Activated naive CD4-positive, alpha-beta T cell treated with anti-CD3 and anti-CD28 coated beads, Interleukin-2, amount 50 U/mL, for 72 hours (primary cell): ENCODE measurements at regions not wholly inside any gene's neighbourhood (a gene's known extent, or its start where the extent isn't known, plus 50 kb on each side); places are given as distances from the start of the nearest gene placed in this dataset.
"Not testable (repeated sequence)": the region's sequence is repeated elsewhere in the genome, so short reads cannot be mapped to it uniquely, and the experiment has no call there.

Experiments
- ATAC-seq, 2 donors: fragments of 150-1000 bp; cut with Tn5 transposase; 2 replicates each; pipeline ENCODE4 v1.10.0; 2021; ENCODE audit warnings: mild to moderate bottlenecking in 2 of 2, moderate library complexity in 2 of 2
- DNase-seq, 2 donors: peaks; one replicate each; pipeline ENCODE4 v3.0.0; 2021 to 2022; ENCODE audit warnings: low spot score in 2 of 2
- H3K27ac Mint-ChIP-seq, 2 donors: one replicate each; pipeline ENCODE4 v1.8.0; 2022; ENCODE audit warnings: mild to moderate bottlenecking in 2 of 2, mixed read lengths in 2 of 2
- H3K36me3 Mint-ChIP-seq, 2 donors: one replicate each; pipeline ENCODE4 v1.8.0; 2022; ENCODE audit warnings: mixed read lengths in 2 of 2
- H3K9me3 Mint-ChIP-seq, 2 donors: one replicate each; pipeline ENCODE4 v1.8.0; 2022; ENCODE audit warnings: mixed read lengths in 2 of 2

- Mint-ChIP-seq H3K27ac (no peak overlapping the region), H3K36me3 (peaks cover 4 to 7% of the 10 kb centered on the region in 2 donors), H3K9me3 (peaks cover 4 to 5% of the 10 kb centered on the region in 2 donors)
- DNase-seq, result no peak
- no peak for ATAC-seq
Measured at GRCh38 chr3:72041076-72041475, 256.1 kb upstream of the PROK2 start.

- no peak for DNase-seq
Measured at GRCh38 chr3:72039677-72040076, 254.7 kb upstream of the PROK2 start.

GRCh38 chr3:72036899-72037298, 252.0 kb upstream of the PROK2 start:
- peaks cover 4 to 25% of the 10 kb centered on the region in 2 donors for H3K36me3 Mint-ChIP-seq
- H3K27ac Mint-ChIP-seq, result no peak overlapping the region
- peaks cover 4 to 5% of the 10 kb centered on the region in 2 donors for H3K9me3 Mint-ChIP-seq
- ATAC-seq, result no peak
- no peak for DNase-seq

More at GRCh38 chr3:72039677-72040076, 254.7 kb upstream of the PROK2 start:
- Mint-ChIP-seq H3K27ac (no peak overlapping the region), H3K9me3 (peaks cover 4 to 5% of the 10 kb centered on the region in 2 donors), H3K36me3 (peaks cover 4 to 19% of the 10 kb centered on the region in 2 donors)
- ATAC-seq, result no peak

GRCh38 chr3:72035606-72036005, 250.7 kb upstream of the PROK2 start:
- Mint-ChIP-seq H3K27ac (no peak overlapping the region), H3K36me3 (peaks cover 4 to 25% of the 10 kb centered on the region in 2 donors), H3K9me3 (peaks cover 4 to 5% of the 10 kb centered on the region in 2 donors)
- DNase-seq (no peak), ATAC-seq (no peak)

GRCh38 chr3:72034986-72035385, 250.0 kb upstream of the PROK2 start:
- ATAC-seq (no peak), DNase-seq (no peak)
- Mint-ChIP-seq H3K27ac (no peak overlapping the region), H3K9me3 (peaks cover 4 to 5% of the 10 kb centered on the region in 2 donors), H3K36me3 (peaks cover 4 to 25% of the 10 kb centered on the region in 2 donors)

GRCh38 chr3:72033666-72034428, 248.9 kb upstream of the PROK2 start:
- ATAC-seq, result peak in 1 of 2 donors; percentile 68
- Mint-ChIP-seq H3K27ac (no peak overlapping the region), H3K9me3 (peaks cover 4 to 8% of the 10 kb centered on the region in 2 donors)

GRCh38 chr3:72032441-72033135, 247.6 kb upstream of the PROK2 start:
- DNase-seq, result no peak
- H3K27ac Mint-ChIP-seq, result no peak overlapping the region
- peaks cover 3 to 8% of the 10 kb centered on the region in 2 donors for H3K9me3 Mint-ChIP-seq
- peaks cover 3 to 28% of the 10 kb centered on the region in 2 donors for H3K36me3 Mint-ChIP-seq
- ATAC-seq, result no peak

More at GRCh38 chr3:72033666-72034428, 248.9 kb upstream of the PROK2 start:
- DNase-seq, result no peak
- H3K36me3 Mint-ChIP-seq, result peaks cover 4 to 27% of the 10 kb centered on the region in 2 donors

- DNase-seq (no peak), ATAC-seq (peak in 1 of 2 donors; percentile 29)
- H3K9me3 Mint-ChIP-seq, result peaks cover 0 to 4% of the 10 kb centered on the region in 2 donors
- peaks cover 0 to 25% of the 10 kb centered on the region in 2 donors for H3K36me3 Mint-ChIP-seq
- peak overlapping the region in 1 of 2 donors; percentile 56 for H3K27ac Mint-ChIP-seq
Measured at GRCh38 chr3:72031581-72031980, 246.6 kb upstream of the PROK2 start.

GRCh38 chr3:72030296-72030695, 245.3 kb upstream of the PROK2 start:
- not testable (repeated sequence) for H3K27ac Mint-ChIP-seq, H3K9me3 Mint-ChIP-seq, DNase-seq, ATAC-seq
- H3K36me3 Mint-ChIP-seq, result peaks cover 0 to 16% of the 10 kb centered on the region in 2 donors

GRCh38 chr3:72028726-72029125, 243.8 kb upstream of the PROK2 start:
- Mint-ChIP-seq H3K9me3 (peaks cover 0 to 16% of the 10 kb centered on the region in 2 donors), H3K36me3 (peaks cover 0 to 15% of the 10 kb centered on the region in 2 donors)
- not testable (repeated sequence) for H3K27ac Mint-ChIP-seq, ATAC-seq, DNase-seq

GRCh38 chr3:72028307-72028706, 243.4 kb upstream of the PROK2 start:
- H3K36me3 Mint-ChIP-seq, result peaks cover 0 to 15% of the 10 kb centered on the region in 2 donors
- not testable (repeated sequence) for DNase-seq, ATAC-seq, H3K27ac Mint-ChIP-seq
- H3K9me3 Mint-ChIP-seq, result peaks cover 0 to 20% of the 10 kb centered on the region in 2 donors

GRCh38 chr3:72027728-72028127, 242.8 kb upstream of the PROK2 start:
- Mint-ChIP-seq H3K36me3 (peaks cover 0 to 15% of the 10 kb centered on the region in 2 donors), H3K9me3 (peaks cover 0 to 21% of the 10 kb centered on the region in 2 donors)
- H3K27ac Mint-ChIP-seq, DNase-seq, ATAC-seq: not testable (repeated sequence)

- H3K27ac Mint-ChIP-seq, result no peak overlapping the region
- peaks cover 0 to 10% of the 10 kb centered on the region in 2 donors for H3K36me3 Mint-ChIP-seq
- H3K9me3 Mint-ChIP-seq, result peaks cover 0 to 21% of the 10 kb centered on the region in 2 donors
- ATAC-seq, result no peak
- no peak for DNase-seq
Measured at GRCh38 chr3:72022027-72022426, 237.1 kb upstream of the PROK2 start.

GRCh38 chr3:72021531-72021930, 236.6 kb upstream of the PROK2 start:
- DNase-seq (no peak), ATAC-seq (no peak)
- Mint-ChIP-seq H3K27ac (no peak overlapping the region), H3K9me3 (peaks cover 0 to 21% of the 10 kb centered on the region in 2 donors), H3K36me3 (peaks cover 0 to 10% of the 10 kb centered on the region in 2 donors)

GRCh38 chr3:72018343-72018984, 233.5 kb upstream of the PROK2 start:
- ATAC-seq, result no peak
- H3K27ac Mint-ChIP-seq, result no peak overlapping the region
- peaks cover 0 to 7% of the 10 kb centered on the region in 2 donors for H3K9me3 Mint-ChIP-seq
- no peak for DNase-seq
- H3K36me3 Mint-ChIP-seq, result no peaks in the 10 kb centered on the region

GRCh38 chr3:72017935-72018334, 233.0 kb upstream of the PROK2 start:
- Mint-ChIP-seq H3K27ac (no peak overlapping the region), H3K9me3 (peaks cover 0 to 4% of the 10 kb centered on the region in 2 donors), H3K36me3 (no peaks in the 10 kb centered on the region)
- ATAC-seq, result no peak
- no peak for DNase-seq

- H3K9me3 Mint-ChIP-seq, result peaks cover 0 to 4% of the 10 kb centered on the region in 2 donors
- no peak overlapping the region for H3K27ac Mint-ChIP-seq
- DNase-seq (no peak), ATAC-seq (no peak)
- H3K36me3 Mint-ChIP-seq, result no peaks in the 10 kb centered on the region
Measured at GRCh38 chr3:72017311-72017710, 232.4 kb upstream of the PROK2 start.
